Trophoblast cell (in vitro differentiated cells and primary cell): ENCODE measurements at regions not wholly inside any gene's neighbourhood (a gene's known extent, or its start where the extent isn't known, plus 50 kb on each side); places are given as distances from the start of the nearest gene placed in this dataset.

Source experiments
- DNase-seq, 2 donors: peaks; one replicate each; pipeline ENCODE4 v3.0.0-alpha.2; 2016
- H2AFZ ChIP-seq: 2 replicates; pipeline ENCODE4 v1.6.1; 2013; ENCODE audit warnings: low read length, moderate library complexity, mild to moderate bottlenecking; ENCODE audit not compliant: insufficient read depth, poor library complexity
- H2AK5ac ChIP-seq: 2 replicates; pipeline ENCODE4 v1.6.1; 2013; ENCODE audit warnings: mild to moderate bottlenecking, low read length
- H2BK120ac ChIP-seq: 2 replicates; pipeline ENCODE4 v1.6.1; 2013; ENCODE audit warnings: low read length, mild to moderate bottlenecking, moderate library complexity; ENCODE audit not compliant: insufficient read depth, poor library complexity
- H2BK12ac ChIP-seq: 2 replicates; pipeline ENCODE4 v1.6.1; 2013; ENCODE audit warnings: mild to moderate bottlenecking, low read length, moderate library complexity
- H2BK5ac ChIP-seq: 2 replicates; pipeline ENCODE4 v1.6.1; 2013; ENCODE audit warnings: low read length, low read depth, moderate library complexity, mild to moderate bottlenecking; ENCODE audit not compliant: poor library complexity
- H3K14ac ChIP-seq: 2 replicates; pipeline ENCODE4 v1.6.1; 2013; ENCODE audit warnings: mild to moderate bottlenecking, low read length
- H3K18ac ChIP-seq: 2 replicates; pipeline ENCODE4 v1.6.1; 2013; ENCODE audit warnings: mild to moderate bottlenecking, low read length
- H3K23ac ChIP-seq: 2 replicates; pipeline ENCODE4 v1.6.1; 2013; ENCODE audit warnings: low read length
- H3K27ac ChIP-seq: 2 replicates; pipeline ENCODE4 v1.5.1; 2013; ENCODE audit warnings: low read depth, mild to moderate bottlenecking, inconsistent platforms, low read length, moderate library complexity
- H3K27me3 ChIP-seq: 2 replicates; pipeline ENCODE4 v1.6.1; 2013; ENCODE audit warnings: inconsistent platforms, mild to moderate bottlenecking, low read length, moderate library complexity; ENCODE audit not compliant: insufficient read depth
- H3K36me3 ChIP-seq, 2 experiments: 1 replicate in 1 of 2; 2 replicates in 1 of 2; pipeline ENCODE4 v1.6.1; 2013; ENCODE audit warnings: low read length in 2 of 2, mild to moderate bottlenecking in 2 of 2, moderate library complexity in 1 of 2; ENCODE audit not compliant: insufficient read depth in 2 of 2, control insufficient read depth in 1 of 2
- H3K4ac ChIP-seq: 2 replicates; pipeline ENCODE4 v1.6.1; 2013; ENCODE audit warnings: low read depth, mild to moderate bottlenecking, low read length, moderate library complexity
- H3K4me1 ChIP-seq, 2 experiments: 1 replicate in 1 of 2; 2 replicates in 1 of 2; pipeline ENCODE4 v1.6.1; 2013; ENCODE audit warnings: low read length in 2 of 2, mild to moderate bottlenecking in 2 of 2, moderate library complexity in 1 of 2; ENCODE audit not compliant: insufficient read depth in 2 of 2, control insufficient read depth in 1 of 2
- H3K4me2 ChIP-seq: 2 replicates; pipeline ENCODE4 v1.6.1; 2013; ENCODE audit warnings: inconsistent platforms, mild to moderate bottlenecking, low read length, moderate library complexity
- H3K4me3 ChIP-seq: 2 replicates; pipeline ENCODE4 v1.5.1; 2013; ENCODE audit warnings: mild to moderate bottlenecking, low read depth, low read length, inconsistent platforms
- H3K79me1 ChIP-seq: one replicate; pipeline ENCODE4 v1.6.1; 2013; ENCODE audit warnings: low read length
- H3K79me2 ChIP-seq: 2 replicates; pipeline ENCODE4 v1.6.1; 2013; ENCODE audit warnings: low read length, mild to moderate bottlenecking; ENCODE audit not compliant: control insufficient read depth, insufficient read depth, poor library complexity
- H3K9ac ChIP-seq: 2 replicates; pipeline ENCODE4 v1.6.1; 2013; ENCODE audit warnings: mild to moderate bottlenecking, low read length
- H3K9me3 ChIP-seq: 2 replicates; pipeline ENCODE4 v1.6.1; 2013; ENCODE audit warnings: low read depth, mild to moderate bottlenecking, control low read depth, inconsistent platforms, low read length; ENCODE audit not compliant: insufficient read depth
- H4K12ac ChIP-seq: 2 replicates; pipeline ENCODE4 v1.6.1; 2013; ENCODE audit warnings: low read depth, mild to moderate bottlenecking, low read length, moderate library complexity
- H4K8ac ChIP-seq: 2 replicates; pipeline ENCODE4 v1.6.1; 2013; ENCODE audit warnings: low read depth, mild to moderate bottlenecking, low read length, moderate library complexity
- H4K91ac ChIP-seq: one replicate; pipeline ENCODE4 v1.6.1; 2013; ENCODE audit warnings: low read depth, mild to moderate bottlenecking, low read length, moderate library complexity
- WGBS: extraction: QIAGEN DNeasy Blood & Tissue Kit; methylation state at CpG from one replicate; pipeline ENCODE4 v1.1.7; 2013; ENCODE audit warnings: missing lambda C conversion rate; ENCODE audit not compliant: insufficient read length, insufficient coverage; ENCODE audit errors: extremely low coverage; 5-methylcytosine and 5-hydroxymethylcytosine counted together

GRCh38 chr13:51162701-51163100 is 51.6 kb upstream of the C13orf42 start:
- Histone ChIP-seq H3K4me2 (no peak overlapping the region), H2BK5ac (no peak overlapping the region), H3K9me3 (no peaks in the 10 kb centered on the region), H3K27ac (no peak overlapping the region), H3K14ac (no peak overlapping the region), H3K18ac (no peak overlapping the region), H3K4me1 (no peaks in the 10 kb centered on the region), H3K9ac (peak overlapping the region; percentile 33), H4K12ac (no peak overlapping the region), H2AK5ac (no peak overlapping the region), H3K4ac (no peak overlapping the region), H3K79me1 (no peaks in the 10 kb centered on the region), H4K91ac (no peak overlapping the region), H3K23ac (no peak overlapping the region), H3K4me3 (no peak overlapping the region), H2BK120ac (no peak overlapping the region), H3K36me3 (no peaks in the 10 kb centered on the region), H3K27me3 (no peaks in the 10 kb centered on the region), H3K79me2 (no peaks in the 10 kb centered on the region), H4K8ac (no peak overlapping the region), H2AFZ (no peak overlapping the region), H2BK12ac (no peak overlapping the region)
- WGBS: no CpG with 5 or more reads among the region's 4 CpGs
- DNase-seq: no peak
